C4-2B (cell line): ENCODE measurements at regions not wholly inside any gene's neighbourhood (a gene's known extent, or its start where the extent isn't known, plus 50 kb on each side); places are given as distances from the start of the nearest gene placed in this dataset.

Experiments used
- H3K27ac ChIP-seq: fragments of 450-650 bp; 2 replicates; pipeline ENCODE4 v1.5.1; 2017
- CTCF ChIP-seq: fragments of 450-650 bp; conservative IDR thresholded peaks from 2 replicates; pipeline ENCODE4 v1.5.1; 2017; ENCODE audit warnings: mild to moderate bottlenecking
- ZFX ChIP-seq: fragments of 450-650 bp; IDR thresholded peaks from 2 replicates; pipeline ENCODE4 v1.6.1; 2017

GRCh38 chr13:22698467-22698866, 482.3 kb upstream of the SGCG start:
- no peak overlapping the region for H3K27ac ChIP-seq
- TF ChIP-seq ZFX (no peak), CTCF (no peak)

GRCh38 chr13:22700246-22700887, 480.4 kb upstream of the SGCG start:
- no peak overlapping the region for H3K27ac ChIP-seq
- TF ChIP-seq CTCF (no peak), ZFX (no peak)

- TF ChIP-seq ZFX: no peak
- peak overlapping the region; percentile 58; the same call in 1 of the 2 replicates for H3K27ac ChIP-seq
Measured at GRCh38 chr13:22703601-22704209, 477.1 kb upstream of the SGCG start.

- H3K27ac ChIP-seq: no peak overlapping the region
- TF ChIP-seq ZFX (no peak), CTCF (no peak)
Measured at GRCh38 chr13:22707946-22708345, 472.8 kb upstream of the SGCG start.

- H3K27ac ChIP-seq: no peak overlapping the region
- no peak for TF ChIP-seq CTCF
- TF ChIP-seq ZFX: no peak
Measured at GRCh38 chr13:22717036-22717435, 463.7 kb upstream of the SGCG start.

- TF ChIP-seq CTCF (no peak), ZFX (no peak)
- H3K27ac ChIP-seq: no peak overlapping the region
Measured at GRCh38 chr13:22726726-22727125, 454.1 kb upstream of the SGCG start.

GRCh38 chr13:22735011-22735995, 445.5 kb upstream of the SGCG start:
- no peak for TF ChIP-seq CTCF
- TF ChIP-seq ZFX: no peak
- H3K27ac ChIP-seq: no peak overlapping the region
